Tibial nerve (tissue), 3 donors: ENCODE measurements at regions not wholly inside any gene's neighbourhood (a gene's known extent, or its start where the extent isn't known, plus 50 kb on each side); places are given as distances from the start of the nearest gene placed in this dataset.

Experiments
- POLR2A ChIP-seq, 2 donors: fragments of 450-650 bp; IDR thresholded peaks; one replicate each; pipeline ENCODE4 v1.6.1; 2017; ENCODE audit warnings: antibody characterized with exemption in 2 of 2, mild to moderate bottlenecking in 2 of 2, moderate library complexity in 2 of 2
- TF ChIP-seq, protein P1 (sequence below), 5 experiments: fragments of 200-600 bp in 3 of 5; fragments of 450-650 bp in 2 of 5; sonication (generic) in 3 of 5; IDR thresholded peaks; one replicate each; pipeline ENCODE4 v1.5.1; 2016 to 2019; ENCODE audit warnings: antibody characterized with exemption in 5 of 5, mild to moderate bottlenecking in 3 of 5, moderate library complexity in 2 of 5

GRCh38 chr14:26860111-26860510 lies 262.3 kb upstream of the NOVA1 start:
- TF ChIP-seq POLR2A (IDR thresholded peaks at IDR 0.05): no peak
- TF ChIP-seq, protein P1, sequence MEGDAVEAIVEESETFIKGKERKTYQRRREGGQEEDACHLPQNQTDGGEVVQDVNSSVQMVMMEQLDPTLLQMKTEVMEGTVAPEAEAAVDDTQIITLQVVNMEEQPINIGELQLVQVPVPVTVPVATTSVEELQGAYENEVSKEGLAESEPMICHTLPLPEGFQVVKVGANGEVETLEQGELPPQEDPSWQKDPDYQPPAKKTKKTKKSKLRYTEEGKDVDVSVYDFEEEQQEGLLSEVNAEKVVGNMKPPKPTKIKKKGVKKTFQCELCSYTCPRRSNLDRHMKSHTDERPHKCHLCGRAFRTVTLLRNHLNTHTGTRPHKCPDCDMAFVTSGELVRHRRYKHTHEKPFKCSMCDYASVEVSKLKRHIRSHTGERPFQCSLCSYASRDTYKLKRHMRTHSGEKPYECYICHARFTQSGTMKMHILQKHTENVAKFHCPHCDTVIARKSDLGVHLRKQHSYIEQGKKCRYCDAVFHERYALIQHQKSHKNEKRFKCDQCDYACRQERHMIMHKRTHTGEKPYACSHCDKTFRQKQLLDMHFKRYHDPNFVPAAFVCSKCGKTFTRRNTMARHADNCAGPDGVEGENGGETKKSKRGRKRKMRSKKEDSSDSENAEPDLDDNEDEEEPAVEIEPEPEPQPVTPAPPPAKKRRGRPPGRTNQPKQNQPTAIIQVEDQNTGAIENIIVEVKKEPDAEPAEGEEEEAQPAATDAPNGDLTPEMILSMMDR (IDR thresholded peaks at IDR 0.05): no peak
